ENCODE measurements at regions not wholly inside any gene's neighbourhood (a gene's known extent, or its start where the extent isn't known, plus 50 kb on each side); places are given as distances from the start of the nearest gene placed in this dataset.

DNA sequence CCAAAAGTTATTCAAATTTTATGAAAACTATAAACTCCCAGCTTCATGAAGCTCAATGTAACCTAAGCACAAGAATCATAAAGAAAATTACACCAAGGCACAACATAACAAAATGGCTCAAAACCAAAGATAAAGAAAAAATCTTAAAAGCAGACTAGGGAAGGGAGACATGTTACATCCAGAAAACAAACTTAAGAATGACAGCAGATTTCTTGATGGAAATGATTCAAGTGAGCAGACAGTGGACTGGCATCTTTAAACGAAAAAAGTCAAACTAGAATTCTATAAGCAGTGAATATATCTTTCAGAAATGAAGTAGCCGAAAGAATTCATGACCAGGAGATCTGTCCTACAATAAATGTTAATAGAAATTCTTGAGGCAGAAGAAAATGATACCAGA lies 75.6 kb downstream of the SHANK2 start:
- TF ChIP-seq CTCF (IDR thresholded peaks at IDR 0.05): no peak
- no peak for TF ChIP-seq POLR2A (IDR thresholded peaks at IDR 0.05)
